LoVo (cell line): ENCODE measurements at regions not wholly inside any gene's neighbourhood (a gene's known extent, or its start where the extent isn't known, plus 50 kb on each side); places are given as distances from the start of the nearest gene placed in this dataset.

Experiments used
- DNase-seq: peaks from one replicate; pipeline ENCODE4 v3.0.0-alpha.2; 2016; ENCODE audit warnings: low spot score

GRCh38 chr4:82076809-82077208 is 297.0 kb downstream of the HNRNPD start:
- no peak for DNase-seq

GRCh38 chr4:82076359-82076758 is 297.4 kb downstream of the HNRNPD start:
- DNase-seq, result no peak

GRCh38 chr4:82071951-82072350 is 301.8 kb downstream of the HNRNPD start:
- DNase-seq, result no peak

GRCh38 chr4:82069883-82070638 is 303.7 kb downstream of the HNRNPD start:
- no peak for DNase-seq

GRCh38 chr4:82063017-82063416 is 310.8 kb downstream of the HNRNPD start:
- no peak for DNase-seq

GRCh38 chr4:82057990-82058544 is 315.7 kb downstream of the HNRNPD start:
- no peak for DNase-seq

- no peak for DNase-seq
Measured at GRCh38 chr4:82055156-82055555, 318.6 kb downstream of the HNRNPD start.

- no peak for DNase-seq
Measured at GRCh38 chr4:82053396-82053795, 320.4 kb downstream of the HNRNPD start.

- no peak for DNase-seq
Measured at GRCh38 chr4:82050796-82051195, 323.0 kb downstream of the HNRNPD start.

- no peak for DNase-seq
Measured at GRCh38 chr4:82049294-82049693, 324.5 kb downstream of the HNRNPD start.

GRCh38 chr4:82047731-82048130 is 326.1 kb downstream of the HNRNPD start:
- DNase-seq, result no peak

- DNase-seq, result no peak
Measured at GRCh38 chr4:82046796-82047195, 327.0 kb downstream of the HNRNPD start.

GRCh38 chr4:82045267-82045666 is 328.5 kb downstream of the HNRNPD start:
- no peak for DNase-seq

- peak; percentile 1 for DNase-seq
Measured at GRCh38 chr4:82044141-82044993, 329.4 kb downstream of the HNRNPD start.

- DNase-seq, result no peak
Measured at GRCh38 chr4:82043809-82044137, 330.0 kb downstream of the HNRNPD start.

GRCh38 chr4:82043081-82043808 is 330.5 kb downstream of the HNRNPD start:
- DNase-seq, result no peak

- no peak for DNase-seq
Measured at GRCh38 chr4:82042042-82042441, 331.7 kb downstream of the HNRNPD start.

- no peak for DNase-seq
Measured at GRCh38 chr4:82038936-82039335, 334.9 kb downstream of the HNRNPD start.

GRCh38 chr4:82036181-82036580 is 337.6 kb downstream of the HNRNPD start:
- no peak for DNase-seq

- no peak for DNase-seq
Measured at GRCh38 chr4:82034878-82035277, 338.9 kb downstream of the HNRNPD start.

GRCh38 chr4:82033862-82034261 is 339.9 kb downstream of the HNRNPD start:
- DNase-seq, result no peak

GRCh38 chr4:82031376-82031927 is 342.3 kb downstream of the HNRNPD start:
- DNase-seq, result no peak
